Prostate gland (tissue), 2 donors: ENCODE measurements at regions not wholly inside any gene's neighbourhood (a gene's known extent, or its start where the extent isn't known, plus 50 kb on each side); places are given as distances from the start of the nearest gene placed in this dataset.

Source experiments
- CTCF ChIP-seq, 4 experiments: fragments of 200-600 bp in 2 of 4; fragments of 450-650 bp in 2 of 4; sonication (generic) in 2 of 4; IDR thresholded peaks; 1 replicate in 3 of 4; 2 replicates in 1 of 4; pipeline ENCODE4 v1.5.1; 2016 to 2019; ENCODE audit warnings: antibody characterized with exemption in 4 of 4, mild to moderate bottlenecking in 2 of 4, moderate library complexity in 2 of 4
- POLR2A ChIP-seq: fragments of 450-650 bp; IDR thresholded peaks from one replicate; pipeline ENCODE4 v1.6.1; 2016; ENCODE audit warnings: antibody characterized with exemption, mild to moderate bottlenecking

GRCh38 chr11:90364527-90364926 lies 141.7 kb upstream of the CHORDC1 start:
- TF ChIP-seq POLR2A: no peak
- no peak for TF ChIP-seq CTCF (IDR thresholded peaks at IDR 0.05)
